Hepatocyte (in vitro differentiated cells): ENCODE measurements at regions not wholly inside any gene's neighbourhood (a gene's known extent, or its start where the extent isn't known, plus 50 kb on each side); places are given as distances from the start of the nearest gene placed in this dataset.

ENCODE experiments used
- EZH2 ChIP-seq: fragments of 200-600 bp; sonication (generic); IDR thresholded peaks from 2 replicates; pipeline ENCODE4 v1.6.1; 2016; ENCODE audit warnings: antibody characterized with exemption, mild to moderate bottlenecking, borderline replicate concordance
- TF ChIP-seq, protein P1 (sequence below): fragments of 200-600 bp; sonication (generic); IDR thresholded peaks from 2 replicates; pipeline ENCODE4 v1.5.1; 2016; ENCODE audit warnings: antibody characterized with exemption, mild to moderate bottlenecking; ENCODE audit not compliant: poor library complexity

DNA sequence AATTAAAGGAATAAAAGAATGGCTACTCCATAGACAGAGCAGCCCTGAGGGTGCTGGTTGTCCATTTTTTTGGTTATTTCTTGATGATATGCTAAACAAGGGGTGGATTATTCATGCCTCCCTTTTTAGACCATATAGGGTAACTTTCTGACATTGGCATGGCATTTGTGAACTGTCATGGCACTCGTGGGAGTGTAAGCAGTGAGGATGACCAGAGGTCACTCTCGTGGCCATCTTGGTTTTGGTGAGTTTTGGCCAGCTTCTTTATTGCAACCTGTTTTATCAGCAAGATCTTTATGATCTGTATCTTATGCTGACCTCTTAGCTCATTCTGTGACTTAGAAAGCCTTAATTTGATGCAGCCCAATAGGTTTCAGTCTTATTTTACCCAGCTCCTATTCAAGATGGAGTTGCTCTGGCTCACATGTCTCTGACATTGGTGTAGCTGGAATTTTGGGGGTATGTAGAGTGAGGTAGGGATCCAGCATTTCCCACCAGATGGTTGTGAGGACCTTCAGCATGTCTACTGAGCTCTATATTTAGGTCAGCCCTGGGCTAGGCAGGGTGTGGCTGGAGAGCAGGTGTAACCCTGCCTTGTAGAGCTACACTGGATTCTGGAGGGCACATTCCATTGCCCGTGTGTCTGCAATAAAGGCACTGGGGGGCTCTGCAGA, 103.5 kb upstream of the SLC38A2 start:
- TF ChIP-seq EZH2 = no peak
- TF ChIP-seq, protein P1, sequence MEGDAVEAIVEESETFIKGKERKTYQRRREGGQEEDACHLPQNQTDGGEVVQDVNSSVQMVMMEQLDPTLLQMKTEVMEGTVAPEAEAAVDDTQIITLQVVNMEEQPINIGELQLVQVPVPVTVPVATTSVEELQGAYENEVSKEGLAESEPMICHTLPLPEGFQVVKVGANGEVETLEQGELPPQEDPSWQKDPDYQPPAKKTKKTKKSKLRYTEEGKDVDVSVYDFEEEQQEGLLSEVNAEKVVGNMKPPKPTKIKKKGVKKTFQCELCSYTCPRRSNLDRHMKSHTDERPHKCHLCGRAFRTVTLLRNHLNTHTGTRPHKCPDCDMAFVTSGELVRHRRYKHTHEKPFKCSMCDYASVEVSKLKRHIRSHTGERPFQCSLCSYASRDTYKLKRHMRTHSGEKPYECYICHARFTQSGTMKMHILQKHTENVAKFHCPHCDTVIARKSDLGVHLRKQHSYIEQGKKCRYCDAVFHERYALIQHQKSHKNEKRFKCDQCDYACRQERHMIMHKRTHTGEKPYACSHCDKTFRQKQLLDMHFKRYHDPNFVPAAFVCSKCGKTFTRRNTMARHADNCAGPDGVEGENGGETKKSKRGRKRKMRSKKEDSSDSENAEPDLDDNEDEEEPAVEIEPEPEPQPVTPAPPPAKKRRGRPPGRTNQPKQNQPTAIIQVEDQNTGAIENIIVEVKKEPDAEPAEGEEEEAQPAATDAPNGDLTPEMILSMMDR = no peak
